Endodermal cell (in vitro differentiated cells): ENCODE measurements at regions not wholly inside any gene's neighbourhood (a gene's known extent, or its start where the extent isn't known, plus 50 kb on each side); places are given as distances from the start of the nearest gene placed in this dataset.

Experiments
- DNase-seq: peaks from one replicate; pipeline ENCODE4 v3.0.0-alpha.2; 2017
- H3K27ac ChIP-seq: 2 replicates; pipeline ENCODE4 v1.5.1; 2013; ENCODE audit warnings: mild to moderate bottlenecking, low read depth, low read length, moderate library complexity
- H3K27me3 ChIP-seq: 2 replicates; pipeline ENCODE4 v1.6.1; 2013; ENCODE audit warnings: mild to moderate bottlenecking, low read length, moderate library complexity; ENCODE audit not compliant: insufficient read depth, control insufficient read depth, poor library complexity, severe bottlenecking
- H3K36me3 ChIP-seq: 2 replicates; pipeline ENCODE4 v1.7.0; 2013; ENCODE audit warnings: mild to moderate bottlenecking, low read length, moderate library complexity; ENCODE audit not compliant: control insufficient read depth, insufficient read depth
- H3K4me1 ChIP-seq: one replicate; pipeline ENCODE4 v1.7.0; 2013; ENCODE audit warnings: low read length; ENCODE audit not compliant: control insufficient read depth, insufficient read depth
- H3K4me3 ChIP-seq: 2 replicates; pipeline ENCODE4 v1.5.1; 2013; ENCODE audit warnings: mild to moderate bottlenecking, low read length, moderate library complexity
- H3K9ac ChIP-seq: 2 replicates; pipeline ENCODE4 v1.6.1; 2013; ENCODE audit warnings: mild to moderate bottlenecking, low read length, moderate library complexity; ENCODE audit not compliant: poor library complexity, severe bottlenecking; ENCODE audit errors: extremely low read depth
- H3K9me3 ChIP-seq: 2 replicates; pipeline ENCODE4 v1.6.1; 2013; ENCODE audit warnings: mild to moderate bottlenecking, low read length, moderate library complexity; ENCODE audit not compliant: control insufficient read depth
- H3K27ac Mint-ChIP-seq: 2 replicates; pipeline ENCODE4 v1.8.0; 2020; ENCODE audit warnings: mixed read lengths
- H3K27me3 Mint-ChIP-seq: 2 replicates; pipeline ENCODE4 v1.8.0; 2021; ENCODE audit warnings: mild to moderate bottlenecking, mixed read lengths; ENCODE audit not compliant: insufficient read depth
- H3K36me3 Mint-ChIP-seq: 2 replicates; pipeline ENCODE4 v1.8.0; 2020; ENCODE audit warnings: low read depth, mixed read lengths
- H3K4me1 Mint-ChIP-seq: 2 replicates; pipeline ENCODE4 v1.8.0; 2020; ENCODE audit warnings: mixed read lengths
- H3K4me3 Mint-ChIP-seq: 2 replicates; pipeline ENCODE4 v1.8.0; 2020; ENCODE audit warnings: mild to moderate bottlenecking, moderate library complexity, mixed read lengths
- H3K9me3 Mint-ChIP-seq: 2 replicates; pipeline ENCODE4 v1.8.0; 2020; ENCODE audit warnings: mild to moderate bottlenecking, mixed read lengths
- WGBS, 2 experiments: methylation state at CpG; one replicate each; pipeline versions ENCODE4 v1.1.5 to v1.1.7; 2013; ENCODE audit warnings: missing lambda C conversion rate in 2 of 2, mixed read lengths in 1 of 2; ENCODE audit not compliant: insufficient coverage in 1 of 2, insufficient read length in 1 of 2; 5-methylcytosine and 5-hydroxymethylcytosine counted together
- TF ChIP-seq, protein P1 (sequence below): fragments of 200-600 bp; sonication (generic); conservative IDR thresholded peaks from 2 replicates; pipeline ENCODE4 v1.5.0; 2021; ENCODE audit warnings: antibody characterized with exemption, mild to moderate bottlenecking

GRCh38 chr4:60034361-60034760 lies 1165.8 kb upstream of the ADGRL3 start:
- no peaks in the 10 kb centered on the region for H3K36me3 Mint-ChIP-seq
- TF ChIP-seq, protein P1, sequence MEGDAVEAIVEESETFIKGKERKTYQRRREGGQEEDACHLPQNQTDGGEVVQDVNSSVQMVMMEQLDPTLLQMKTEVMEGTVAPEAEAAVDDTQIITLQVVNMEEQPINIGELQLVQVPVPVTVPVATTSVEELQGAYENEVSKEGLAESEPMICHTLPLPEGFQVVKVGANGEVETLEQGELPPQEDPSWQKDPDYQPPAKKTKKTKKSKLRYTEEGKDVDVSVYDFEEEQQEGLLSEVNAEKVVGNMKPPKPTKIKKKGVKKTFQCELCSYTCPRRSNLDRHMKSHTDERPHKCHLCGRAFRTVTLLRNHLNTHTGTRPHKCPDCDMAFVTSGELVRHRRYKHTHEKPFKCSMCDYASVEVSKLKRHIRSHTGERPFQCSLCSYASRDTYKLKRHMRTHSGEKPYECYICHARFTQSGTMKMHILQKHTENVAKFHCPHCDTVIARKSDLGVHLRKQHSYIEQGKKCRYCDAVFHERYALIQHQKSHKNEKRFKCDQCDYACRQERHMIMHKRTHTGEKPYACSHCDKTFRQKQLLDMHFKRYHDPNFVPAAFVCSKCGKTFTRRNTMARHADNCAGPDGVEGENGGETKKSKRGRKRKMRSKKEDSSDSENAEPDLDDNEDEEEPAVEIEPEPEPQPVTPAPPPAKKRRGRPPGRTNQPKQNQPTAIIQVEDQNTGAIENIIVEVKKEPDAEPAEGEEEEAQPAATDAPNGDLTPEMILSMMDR, result no peak

DNA sequence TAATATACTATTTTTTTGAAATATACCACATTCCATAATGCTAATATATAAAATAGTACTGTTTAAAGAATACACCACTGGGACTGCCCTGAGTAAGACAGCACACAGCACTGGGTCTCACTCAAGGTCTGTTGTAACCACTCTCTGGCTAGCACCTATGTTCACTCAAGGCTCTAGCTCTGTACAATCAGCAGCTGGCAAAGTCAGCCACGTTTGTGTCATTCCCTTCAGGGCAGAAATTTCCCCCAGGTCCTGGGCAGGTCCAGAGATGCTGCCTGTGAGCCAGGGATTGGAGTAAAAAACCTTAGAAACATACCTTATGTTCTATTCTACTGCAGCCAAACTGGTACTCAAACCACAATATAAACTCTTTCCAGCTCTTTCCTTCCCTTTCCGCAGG lies 1160.2 kb upstream of the ADGRL3 start:
- Histone ChIP-seq H3K4me1 (no peaks in the 10 kb centered on the region), H3K36me3 (no peaks in the 10 kb centered on the region), H3K9ac (no peak overlapping the region), H3K9me3 (no peaks in the 10 kb centered on the region), H3K27ac (no peak overlapping the region), H3K4me3 (no peak overlapping the region), H3K27me3 (no peaks in the 10 kb centered on the region)
- Mint-ChIP-seq H3K27ac (no peak overlapping the region), H3K27me3 (no peaks in the 10 kb centered on the region), H3K36me3 (no peaks in the 10 kb centered on the region), H3K4me3 (no peak overlapping the region), H3K9me3 (peaks cover 8% of the 10 kb centered on the region), H3K4me1 (no peaks in the 10 kb centered on the region)
- DNase-seq, result no peak
- 75 to 80% methylated on average over 1 to 2 of the region's 2 CpGs for WGBS, 2 experiments
- TF ChIP-seq, protein P1, result no peak

More at GRCh38 chr4:60034361-60034760, 1165.8 kb upstream of the ADGRL3 start:
- DNase-seq, result no peak
- no peaks in the 10 kb centered on the region for H3K4me1 ChIP-seq
- H3K9me3 Mint-ChIP-seq, result no peaks in the 10 kb centered on the region
- H3K36me3 ChIP-seq, result no peaks in the 10 kb centered on the region
- no peak overlapping the region for H3K27ac Mint-ChIP-seq
- no peak overlapping the region for H3K4me3 Mint-ChIP-seq
- no peaks in the 10 kb centered on the region for H3K4me1 Mint-ChIP-seq
- no peak overlapping the region for H3K4me3 ChIP-seq
- H3K9ac ChIP-seq, result no peak overlapping the region
- H3K9me3 ChIP-seq, result no peaks in the 10 kb centered on the region
- 91 to 93% methylated on average over 5 to 6 of the region's 6 CpGs for WGBS, 2 experiments
- H3K27me3 Mint-ChIP-seq, result no peaks in the 10 kb centered on the region
- H3K27ac ChIP-seq, result no peak overlapping the region
- no peaks in the 10 kb centered on the region for H3K27me3 ChIP-seq

- 88 to 89% methylated on average over 5 to 15 of the region's 15 CpGs for WGBS, 2 experiments
- Histone ChIP-seq H3K9ac (no peak overlapping the region), H3K36me3 (no peaks in the 10 kb centered on the region), H3K4me3 (no peak overlapping the region), H3K9me3 (no peaks in the 10 kb centered on the region), H3K27ac (no peak overlapping the region), H3K4me1 (no peaks in the 10 kb centered on the region), H3K27me3 (no peaks in the 10 kb centered on the region)
- DNase-seq, result no peak
- H3K4me1 Mint-ChIP-seq, result no peaks in the 10 kb centered on the region
- peaks cover 8% of the 10 kb centered on the region for H3K9me3 Mint-ChIP-seq
- no peaks in the 10 kb centered on the region for H3K36me3 Mint-ChIP-seq
- no peak overlapping the region for H3K4me3 Mint-ChIP-seq
- TF ChIP-seq, protein P1, result no peak
- no peak overlapping the region for H3K27ac Mint-ChIP-seq
- no peaks in the 10 kb centered on the region for H3K27me3 Mint-ChIP-seq
Observed at GRCh38 chr4:60042231-60042652, 1157.9 kb upstream of the ADGRL3 start.
